GM13977 (cell line): ENCODE measurements at regions not wholly inside any gene's neighbourhood (a gene's known extent, or its start where the extent isn't known, plus 50 kb on each side); places are given as distances from the start of the nearest gene placed in this dataset.

Source experiments
- DNase-seq: peaks from one replicate; pipeline ENCODE4 v3.0.0; 2012; ENCODE audit warnings: low spot score
- CTCF ChIP-seq: IDR thresholded peaks from 2 replicates; pipeline ENCODE4 v1.5.1; 2012; ENCODE audit warnings: mild to moderate bottlenecking, control low read depth; ENCODE audit not compliant: insufficient read depth; ENCODE audit errors: extremely low read depth, missing control alignments
- in situ Hi-C: fragments of 300-500 bp; cut with MboI; formaldehyde crosslinking; loops from one replicate; pipeline ENCODE4 v1.12.0; 2022; ENCODE audit warnings: low sequenced_read_pairs, low pct_unique_long_range_greater_than_20kb, mixed read lengths, inconsistent platforms; ENCODE audit not compliant: unreplicated experiment

GRCh38 chr2:187261705-187262104, 186.3 kb downstream of the CALCRL start:
- in situ Hi-C loops: no loop called here
- TF ChIP-seq CTCF: no peak
- DNase-seq: no peak

- in situ Hi-C loops: no loop called here
- TF ChIP-seq CTCF: no peak
- no peak for DNase-seq
Measured at GRCh38 chr2:187252063-187252462, 196.0 kb downstream of the CALCRL start.

- no peak for DNase-seq
- no peak for TF ChIP-seq CTCF
- in situ Hi-C loops: no loop called here
Measured at GRCh38 chr2:187250137-187250536, 197.9 kb downstream of the CALCRL start.

- TF ChIP-seq CTCF: no peak
Measured at GRCh38 chr2:187233811-187234210, 214.2 kb downstream of the CALCRL start.

GRCh38 chr2:187232749-187233148, 215.3 kb downstream of the CALCRL start:
- in situ Hi-C loops: no loop called here
- DNase-seq: no peak
- TF ChIP-seq CTCF: no peak

More at GRCh38 chr2:187233811-187234210, 214.2 kb downstream of the CALCRL start:
- in situ Hi-C loops: no loop called here
- DNase-seq: no peak

GRCh38 chr2:187230088-187230487, 218.0 kb downstream of the CALCRL start:
- DNase-seq: no peak
- TF ChIP-seq CTCF: no peak
- in situ Hi-C loops: no loop called here

- in situ Hi-C loops: no loop called here
- no peak for DNase-seq
- no peak for TF ChIP-seq CTCF
Measured at GRCh38 chr2:187228986-187229385, 219.1 kb downstream of the CALCRL start.
